ENCODE measurements at regions not wholly inside any gene's neighbourhood (a gene's known extent, or its start where the extent isn't known, plus 50 kb on each side); places are given as distances from the start of the nearest gene placed in this dataset.

DNA sequence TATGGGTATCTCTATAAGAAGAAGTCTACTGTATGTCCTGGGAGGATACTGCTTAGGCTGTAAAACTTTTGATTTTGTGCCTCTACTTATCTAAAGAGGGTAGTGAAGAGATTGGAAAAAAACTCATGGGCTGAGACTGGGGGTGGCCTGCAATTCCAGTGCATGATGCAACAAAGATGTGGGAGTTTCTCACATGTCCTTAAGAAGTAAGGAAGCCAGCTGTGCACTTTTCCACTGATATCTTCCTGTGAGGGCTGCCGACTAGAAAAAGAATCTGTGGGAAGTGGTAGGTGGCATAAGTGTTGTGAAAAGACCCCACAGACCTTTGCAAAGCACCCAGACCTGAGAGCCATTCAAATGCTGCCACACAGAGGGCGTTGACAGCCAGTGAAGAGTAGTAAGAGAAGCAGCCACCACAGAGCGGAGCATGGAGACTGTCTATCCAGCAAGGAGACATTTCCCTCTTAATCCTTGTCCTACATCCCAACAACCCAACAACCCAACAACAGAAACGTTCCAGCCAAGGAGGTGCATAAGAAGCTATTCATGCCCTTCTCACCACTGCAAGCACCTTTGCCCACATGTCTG is 65.1 kb downstream of the PFDN4 start:
- H3K36me3 ChIP-seq = no peaks in the 10 kb centered on the region
- no peaks in the 10 kb centered on the region for H3K27me3 ChIP-seq
- DNase-seq (ENCODE audit: low spot score in 2 of 2) = no peak
- H3K4me1 ChIP-seq = no peaks in the 10 kb centered on the region
- intact Hi-C loops (cut with DNase I) = no loop called here
- no peak overlapping the region for H3K4me3 ChIP-seq
- H3K27ac ChIP-seq = no peak overlapping the region
- TF ChIP-seq, protein P1, sequence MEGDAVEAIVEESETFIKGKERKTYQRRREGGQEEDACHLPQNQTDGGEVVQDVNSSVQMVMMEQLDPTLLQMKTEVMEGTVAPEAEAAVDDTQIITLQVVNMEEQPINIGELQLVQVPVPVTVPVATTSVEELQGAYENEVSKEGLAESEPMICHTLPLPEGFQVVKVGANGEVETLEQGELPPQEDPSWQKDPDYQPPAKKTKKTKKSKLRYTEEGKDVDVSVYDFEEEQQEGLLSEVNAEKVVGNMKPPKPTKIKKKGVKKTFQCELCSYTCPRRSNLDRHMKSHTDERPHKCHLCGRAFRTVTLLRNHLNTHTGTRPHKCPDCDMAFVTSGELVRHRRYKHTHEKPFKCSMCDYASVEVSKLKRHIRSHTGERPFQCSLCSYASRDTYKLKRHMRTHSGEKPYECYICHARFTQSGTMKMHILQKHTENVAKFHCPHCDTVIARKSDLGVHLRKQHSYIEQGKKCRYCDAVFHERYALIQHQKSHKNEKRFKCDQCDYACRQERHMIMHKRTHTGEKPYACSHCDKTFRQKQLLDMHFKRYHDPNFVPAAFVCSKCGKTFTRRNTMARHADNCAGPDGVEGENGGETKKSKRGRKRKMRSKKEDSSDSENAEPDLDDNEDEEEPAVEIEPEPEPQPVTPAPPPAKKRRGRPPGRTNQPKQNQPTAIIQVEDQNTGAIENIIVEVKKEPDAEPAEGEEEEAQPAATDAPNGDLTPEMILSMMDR (IDR thresholded peaks at IDR 0.05) = no peak
- no peaks in the 10 kb centered on the region for H3K9me3 ChIP-seq

DNA sequence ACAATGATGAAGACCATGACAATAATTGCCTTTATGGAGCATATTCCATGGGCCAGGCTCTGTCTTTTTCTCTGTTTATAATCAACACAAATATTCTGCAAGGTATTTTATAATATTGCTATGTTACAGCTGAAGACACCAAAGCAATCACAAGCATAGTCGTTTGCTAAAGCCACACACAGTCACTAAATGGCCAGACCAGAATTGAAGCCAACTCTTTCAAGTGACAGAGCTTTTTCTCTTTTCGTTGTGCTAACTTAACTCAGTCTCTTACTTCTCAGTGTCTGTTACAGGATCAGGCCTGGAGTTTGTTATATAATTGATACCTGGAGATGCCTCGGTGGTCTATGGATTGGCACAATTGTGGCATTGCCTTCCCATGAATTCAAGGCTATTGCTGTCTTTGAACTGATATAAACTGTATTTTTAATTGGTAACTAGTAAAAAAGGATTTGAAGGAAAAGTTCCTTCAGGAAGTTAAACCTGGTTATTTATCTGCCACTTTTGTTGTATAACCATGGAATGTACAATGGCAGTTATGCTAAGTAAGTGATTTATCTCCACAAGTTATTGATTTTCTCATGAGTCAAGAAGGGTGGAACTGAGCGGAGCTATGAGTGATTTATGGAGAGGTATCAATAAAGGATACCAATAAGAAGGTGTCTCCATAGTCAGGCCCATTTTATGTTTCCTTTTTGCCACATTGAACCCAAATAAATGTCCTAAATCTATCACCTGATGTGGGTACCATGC is 67.6 kb downstream of the PFDN4 start:
- H3K4me1 ChIP-seq = no peaks in the 10 kb centered on the region
- no peak for DNase-seq (ENCODE audit: low spot score in 2 of 2)
- H3K4me3 ChIP-seq = no peak overlapping the region
- no peak overlapping the region for H3K27ac ChIP-seq
- no peaks in the 10 kb centered on the region for H3K36me3 ChIP-seq
- TF ChIP-seq, protein P1 (IDR thresholded peaks at IDR 0.05) = no peak
- intact Hi-C loops (cut with DNase I) = no loop called here
- no peaks in the 10 kb centered on the region for H3K27me3 ChIP-seq
- no peaks in the 10 kb centered on the region for H3K9me3 ChIP-seq

DNA sequence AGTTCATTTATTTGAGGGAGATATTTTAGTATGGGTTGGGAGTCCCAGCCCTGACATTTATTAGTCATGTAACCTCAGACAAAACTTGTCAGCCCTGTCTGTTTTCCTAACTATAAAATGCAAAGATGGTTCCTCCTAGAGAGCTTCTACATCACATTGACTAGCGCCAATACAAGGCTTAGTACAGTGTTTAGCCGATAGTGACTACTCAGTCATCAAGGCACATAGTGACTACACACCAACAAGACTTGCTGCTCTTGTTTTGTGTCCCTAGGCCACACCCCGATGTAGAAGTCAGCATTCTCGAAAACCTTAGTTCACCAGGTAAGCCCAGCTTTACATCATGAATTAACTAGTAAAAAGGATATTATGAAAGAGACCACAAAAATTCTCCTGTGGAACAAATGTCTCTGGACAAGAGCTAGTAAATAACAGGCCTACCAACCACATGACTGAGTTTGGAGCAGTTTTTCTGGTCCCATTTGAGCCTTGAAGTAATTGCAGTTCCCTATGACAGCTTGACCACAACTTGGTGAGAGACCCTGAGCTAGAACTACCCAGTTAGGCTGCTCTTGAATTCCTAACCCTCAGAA is 68.8 kb downstream of the PFDN4 start:
- H3K27me3 ChIP-seq = no peaks in the 10 kb centered on the region
- no peak for DNase-seq (ENCODE audit: low spot score in 2 of 2)
- no peaks in the 10 kb centered on the region for H3K4me1 ChIP-seq
- H3K4me3 ChIP-seq = no peak overlapping the region
- TF ChIP-seq, protein P1 (IDR thresholded peaks at IDR 0.05) = no peak
- H3K27ac ChIP-seq = no peak overlapping the region
- H3K36me3 ChIP-seq = no peaks in the 10 kb centered on the region
- no peaks in the 10 kb centered on the region for H3K9me3 ChIP-seq
- intact Hi-C loops (cut with DNase I) = no loop called here

DNA sequence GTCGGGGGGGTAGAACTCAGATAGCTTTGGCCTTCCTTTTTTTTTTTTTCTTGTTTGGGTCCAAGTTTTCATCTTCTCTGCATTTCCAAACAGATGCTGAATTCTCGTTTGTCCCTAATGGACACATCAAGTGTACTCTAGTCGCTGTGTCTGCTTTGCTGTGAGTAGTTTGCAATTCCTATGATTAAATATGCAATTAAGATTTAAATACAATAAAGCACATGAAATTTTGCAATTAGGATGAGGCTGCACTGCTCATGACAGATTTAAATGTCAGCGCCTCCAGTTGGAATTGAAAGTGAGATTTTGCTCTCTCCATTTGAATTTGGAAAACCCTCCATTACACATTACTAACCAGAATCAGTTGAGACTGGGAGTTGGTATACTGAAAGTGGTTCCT is 70.4 kb downstream of the PFDN4 start:
- Histone ChIP-seq H3K27me3 (no peaks in the 10 kb centered on the region), H3K4me1 (no peaks in the 10 kb centered on the region), H3K27ac (no peak overlapping the region), H3K36me3 (no peaks in the 10 kb centered on the region), H3K4me3 (no peak overlapping the region), H3K9me3 (no peaks in the 10 kb centered on the region)
- TF ChIP-seq, protein P1 (IDR thresholded peaks at IDR 0.05) = no peak
- intact Hi-C loops (cut with DNase I) = no loop called here
- no peak for DNase-seq (ENCODE audit: low spot score in 2 of 2)

DNA sequence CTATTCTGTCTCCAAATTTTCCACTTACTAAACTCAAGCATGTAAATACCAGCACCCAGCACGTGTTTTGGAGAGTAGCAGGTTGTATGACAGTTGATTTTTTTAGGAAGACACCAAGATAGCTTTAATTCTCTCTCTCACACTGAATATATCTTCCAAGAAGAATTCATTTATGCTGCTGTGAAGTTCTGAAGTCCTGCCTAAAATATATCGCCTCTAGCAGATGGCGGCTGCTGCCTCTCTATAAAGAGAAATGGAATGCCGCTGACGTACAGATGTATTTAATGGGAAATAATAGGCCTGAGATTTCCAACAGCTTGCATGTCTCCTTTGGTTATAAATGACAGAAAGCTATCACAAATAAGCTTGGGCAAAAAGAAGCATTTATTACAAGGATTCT is 74.7 kb downstream of the PFDN4 start:
- Histone ChIP-seq H3K27me3 (no peaks in the 10 kb centered on the region), H3K4me3 (no peak overlapping the region), H3K9me3 (no peaks in the 10 kb centered on the region), H3K27ac (no peak overlapping the region), H3K36me3 (no peaks in the 10 kb centered on the region), H3K4me1 (no peaks in the 10 kb centered on the region)
- TF ChIP-seq, protein P1 (IDR thresholded peaks at IDR 0.05) = no peak
- no peak for DNase-seq (ENCODE audit: low spot score in 2 of 2)
- intact Hi-C loops (cut with DNase I) = no loop called here
